ENCODE measurements at regions not wholly inside any gene's neighbourhood (a gene's known extent, or its start where the extent isn't known, plus 50 kb on each side); places are given as distances from the start of the nearest gene placed in this dataset.

DNA sequence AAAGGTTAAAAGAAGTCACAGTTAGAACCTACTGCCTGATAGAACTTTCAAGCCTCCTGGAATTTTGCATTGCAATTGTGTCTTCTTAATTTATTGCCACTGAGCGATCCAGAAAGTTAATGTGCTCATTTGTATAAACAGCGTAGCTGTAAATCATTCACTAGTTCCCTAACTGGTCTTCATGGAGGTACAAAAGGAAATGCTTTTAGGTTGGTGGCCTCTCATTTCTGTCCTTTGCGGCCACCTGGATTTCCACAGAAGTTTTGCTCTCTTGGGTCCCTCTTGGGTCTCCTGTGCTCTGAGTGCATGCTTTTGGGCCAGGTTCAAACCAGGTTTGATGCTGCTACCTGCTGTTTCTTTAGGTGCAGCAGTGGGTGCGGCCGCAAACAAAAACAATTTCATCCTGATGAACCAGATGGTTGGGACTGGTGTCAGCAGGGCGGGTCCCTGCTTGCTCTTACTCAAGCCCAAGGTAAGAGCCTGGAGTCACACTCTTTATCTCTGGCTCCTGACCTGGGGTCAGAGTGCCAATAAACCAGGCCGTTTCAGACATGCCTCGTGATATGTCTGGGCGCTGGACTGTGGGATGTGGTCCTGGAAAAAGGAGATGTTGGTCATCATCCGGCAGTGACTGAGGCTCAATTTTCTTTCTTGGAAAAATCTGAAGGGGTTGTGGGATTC is 270.1 kb downstream of the PTTG2 start:
- peak; percentile 27 for DNase-seq (ENCODE audit: low read depth, low spot score)
- 0 out of 4 replicates have a peak overlapping the region, but pooled peaks of 1 of the 2 experiments have one; percentile 10 for H3K4me3 ChIP-seq (replicated peaks in 1 of 2; ENCODE audit: low read depth in 1 of 2, low read length in 2 of 2)
- peak; percentile 86 for ATAC-seq
- no peaks in the 10 kb centered on the region for H3K9me2 ChIP-seq (ENCODE audit: insufficient read depth)
- no peaks in the 10 kb centered on the region for H3K27me3 ChIP-seq (ENCODE audit: insufficient read depth, low read length)
- no peaks in the 10 kb centered on the region for H3K9me3 ChIP-seq (ENCODE audit: control insufficient read depth in 1 of 2, insufficient read depth in 1 of 2, low read depth in 1 of 2, low read length in 2 of 2)
- H4K20me1 ChIP-seq (ENCODE audit: insufficient read depth) = no peaks in the 10 kb centered on the region
- H3K79me2 ChIP-seq (ENCODE audit: insufficient read depth, low read length) = no peaks in the 10 kb centered on the region
- ChIA-PET POLR2A (no interaction called here), RAD21 (ENCODE audit: low non-redundant PET in 1 of 2, low total read pairs in 2 of 2, uncharacterized antibody in 2 of 2, unreplicated experiment in 2 of 2) (no interaction called here), CTCF (no interaction called here)
- H3K4me2 ChIP-seq (ENCODE audit: low read length) = peak overlapping the region; percentile 67
- peak overlapping the region; percentile 75 for H2AFZ ChIP-seq (ENCODE audit: low read depth, low read length, poor library complexity, severe bottlenecking)
- TF ChIP-seq RAD21 (IDR thresholded peaks at IDR 0.05; ENCODE audit: low read depth) (peak; percentile 28; the same call in 1 of the 2 replicates), SRF (IDR thresholded peaks at IDR 0.05; ENCODE audit: low read depth) (no peak), CEBPB (IDR thresholded peaks at IDR 0.05; ENCODE audit: low read depth) (peak; percentile 67), JUND (IDR thresholded peaks at IDR 0.05) (0 out of 2 replicates have a peak, but pooled peaks have one; percentile 31), FOSL1 (IDR thresholded peaks at IDR 0.05; ENCODE audit: low read depth) (0 out of 2 replicates have a peak, but pooled peaks have one; percentile 23), SP1 (IDR thresholded peaks at IDR 0.05; ENCODE audit: low read depth) (peak; percentile 67)
- H3K27ac ChIP-seq (ENCODE audit: low read depth, low read length) = no peak overlapping the region
- H3K36me3 ChIP-seq (ENCODE audit: control insufficient read depth in 1 of 2, insufficient read depth in 2 of 2, low read length in 2 of 2) = no peaks in the 10 kb centered on the region
- no peak overlapping the region for H3K9ac ChIP-seq (ENCODE audit: low read length)
- intact Hi-C loops (cut with micrococcal nuclease) = no loop called here
- BruUV-seq (replicated peaks) = no TSS peak
- H3K4me1 ChIP-seq (ENCODE audit: control insufficient read depth in 1 of 2, insufficient read depth in 2 of 2, low read length in 2 of 2) = peaks cover 14 to 17% of the 10 kb centered on the region in 2 experiments; a peak in 3 of 4 replicates

DNA sequence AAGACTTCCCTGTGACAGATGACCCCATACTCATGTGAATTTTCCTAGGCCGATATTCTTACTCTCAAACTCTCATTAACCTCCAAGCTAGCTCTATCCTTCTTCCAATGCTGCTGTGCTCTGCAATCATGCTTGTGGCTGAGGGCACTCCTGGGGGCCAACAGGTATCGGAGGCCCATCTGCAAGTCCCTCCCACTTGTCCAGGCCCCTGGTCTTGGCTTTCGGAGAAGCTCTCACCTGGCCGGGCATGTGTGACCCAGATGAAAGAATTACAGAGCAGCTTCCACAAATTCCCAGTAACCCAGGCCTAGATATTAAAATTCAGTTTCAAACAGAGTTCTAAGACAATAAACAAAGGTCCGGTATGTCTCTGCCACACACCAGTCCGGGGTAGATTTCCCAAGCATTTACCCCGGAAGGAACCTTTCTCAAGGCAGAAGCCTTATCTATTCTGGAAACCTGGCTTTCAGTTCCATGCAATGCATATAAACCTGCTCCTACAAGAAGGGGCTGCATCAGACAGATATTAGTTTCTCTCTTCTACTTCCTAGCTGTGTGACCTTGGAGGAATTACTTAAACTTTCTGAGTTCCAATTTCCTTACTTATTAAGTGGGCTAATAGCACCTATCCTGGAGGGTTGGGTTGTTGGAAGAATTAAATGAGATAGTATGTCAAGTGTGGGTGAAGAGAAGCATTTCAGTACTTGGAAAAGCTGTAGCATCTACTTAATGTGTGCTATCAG is 270.8 kb downstream of the PTTG2 start:
- CTCF ChIA-PET = no interaction called here
- DNase-seq (ENCODE audit: low read depth, low spot score) (no peak), ATAC-seq (peak; percentile 35; the same call in 1 of the 2 replicates)
- H3K27me3 ChIP-seq (ENCODE audit: insufficient read depth, low read length) = no peaks in the 10 kb centered on the region
- POLR2A ChIA-PET = no interaction called here
- H3K4me1 ChIP-seq (ENCODE audit: control insufficient read depth in 1 of 2, insufficient read depth in 2 of 2, low read length in 2 of 2) = peaks cover 14 to 17% of the 10 kb centered on the region in 2 experiments; a peak in 3 of 4 replicates
- no peaks in the 10 kb centered on the region for H3K79me2 ChIP-seq (ENCODE audit: insufficient read depth, low read length)
- intact Hi-C loops (cut with micrococcal nuclease) = no loop called here
- no peaks in the 10 kb centered on the region for H3K9me3 ChIP-seq (ENCODE audit: control insufficient read depth in 1 of 2, insufficient read depth in 1 of 2, low read depth in 1 of 2, low read length in 2 of 2)
- H4K20me1 ChIP-seq (ENCODE audit: insufficient read depth) = no peaks in the 10 kb centered on the region
- H2AFZ ChIP-seq (ENCODE audit: low read depth, low read length, poor library complexity, severe bottlenecking) = peak overlapping the region; percentile 75
- no peak overlapping the region for H3K9ac ChIP-seq (ENCODE audit: low read length)
- H3K36me3 ChIP-seq (ENCODE audit: control insufficient read depth in 1 of 2, insufficient read depth in 2 of 2, low read length in 2 of 2) = no peaks in the 10 kb centered on the region
- H3K4me3 ChIP-seq (replicated peaks in 1 of 2; ENCODE audit: low read depth in 1 of 2, low read length in 2 of 2) = 0 out of 4 replicates have a peak overlapping the region, but pooled peaks of 1 of the 2 experiments have one; percentile 10
- H3K27ac ChIP-seq (ENCODE audit: low read depth, low read length) = no peak overlapping the region
- no TSS peak for BruUV-seq (replicated peaks)
- H3K4me2 ChIP-seq (ENCODE audit: low read length) = peak overlapping the region; percentile 67
- TF ChIP-seq SIN3A (IDR thresholded peaks at IDR 0.05; ENCODE audit: low read depth) (no peak), RAD21 (IDR thresholded peaks at IDR 0.05; ENCODE audit: low read depth) (no peak), ZFX (IDR thresholded peaks at IDR 0.05) (no peak), CBX3 (IDR thresholded peaks at IDR 0.05; ENCODE audit: low read depth) (no peak), POLR2AphosphoS5 (IDR thresholded peaks at IDR 0.05; ENCODE audit: low read depth, low read length) (no peak), EZH2 (IDR thresholded peaks at IDR 0.05) (no peak), POLR2A (IDR thresholded peaks at IDR 0.05; ENCODE audit: borderline replicate concordance, extremely low read depth, insufficient read depth, insufficient read length) (no peak), SP1 (IDR thresholded peaks at IDR 0.05; ENCODE audit: low read depth) (no peak), EGR1 (IDR thresholded peaks at IDR 0.05; ENCODE audit: low read depth) (no peak), FOSL1 (IDR thresholded peaks at IDR 0.05; ENCODE audit: low read depth) (no peak)
- TF ChIP-seq, protein P1, sequence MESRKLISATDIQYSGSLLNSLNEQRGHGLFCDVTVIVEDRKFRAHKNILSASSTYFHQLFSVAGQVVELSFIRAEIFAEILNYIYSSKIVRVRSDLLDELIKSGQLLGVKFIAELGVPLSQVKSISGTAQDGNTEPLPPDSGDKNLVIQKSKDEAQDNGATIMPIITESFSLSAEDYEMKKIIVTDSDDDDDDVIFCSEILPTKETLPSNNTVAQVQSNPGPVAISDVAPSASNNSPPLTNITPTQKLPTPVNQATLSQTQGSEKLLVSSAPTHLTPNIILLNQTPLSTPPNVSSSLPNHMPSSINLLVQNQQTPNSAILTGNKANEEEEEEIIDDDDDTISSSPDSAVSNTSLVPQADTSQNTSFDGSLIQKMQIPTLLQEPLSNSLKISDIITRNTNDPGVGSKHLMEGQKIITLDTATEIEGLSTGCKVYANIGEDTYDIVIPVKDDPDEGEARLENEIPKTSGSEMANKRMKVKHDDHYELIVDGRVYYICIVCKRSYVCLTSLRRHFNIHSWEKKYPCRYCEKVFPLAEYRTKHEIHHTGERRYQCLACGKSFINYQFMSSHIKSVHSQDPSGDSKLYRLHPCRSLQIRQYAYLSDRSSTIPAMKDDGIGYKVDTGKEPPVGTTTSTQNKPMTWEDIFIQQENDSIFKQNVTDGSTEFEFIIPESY (IDR thresholded peaks at IDR 0.05; ENCODE audit: extremely low read depth, insufficient replicate concordance, low read length) = no peak
- RAD21 ChIA-PET (ENCODE audit: low non-redundant PET in 1 of 2, low total read pairs in 2 of 2, uncharacterized antibody in 2 of 2, unreplicated experiment in 2 of 2) = no interaction called here
- no peaks in the 10 kb centered on the region for H3K9me2 ChIP-seq (ENCODE audit: insufficient read depth)
